ENCODE measurements at regions not wholly inside any gene's neighbourhood (a gene's known extent, or its start where the extent isn't known, plus 50 kb on each side); places are given as distances from the start of the nearest gene placed in this dataset.

DNA sequence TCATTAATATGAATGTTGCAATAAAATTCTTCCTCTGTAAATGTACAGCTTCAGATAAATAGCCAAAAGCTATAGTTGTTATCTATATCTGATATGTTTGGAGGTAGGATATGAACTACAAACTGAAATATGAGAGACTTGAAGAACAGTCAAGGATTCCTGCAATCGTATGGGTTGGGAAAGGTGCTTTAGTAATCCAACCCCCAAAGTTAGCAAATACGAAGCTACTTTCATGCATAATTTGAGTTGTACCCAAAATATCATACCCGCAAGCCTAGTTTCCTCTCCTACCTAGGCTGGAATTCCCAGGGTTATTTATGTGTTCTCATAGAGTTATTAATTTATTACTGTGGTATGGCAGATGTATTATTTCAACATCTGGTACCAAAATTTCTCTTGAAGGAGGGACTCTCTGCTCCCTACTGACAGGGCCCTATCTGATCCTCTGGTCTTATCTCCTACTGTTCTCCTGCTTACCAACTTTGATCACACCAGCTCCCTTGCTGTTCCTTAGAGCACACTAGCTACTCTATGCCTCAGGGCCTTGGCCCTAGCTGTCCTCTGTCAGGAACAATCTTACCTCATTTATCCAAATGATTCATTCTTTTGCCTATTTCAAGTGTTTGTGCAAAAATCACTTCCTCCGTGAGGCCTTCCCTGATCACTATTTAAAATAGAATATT, 140.4 kb upstream of the CCDC54 start:
- no peak overlapping the region for H3K27ac ChIP-seq (ENCODE audit: insufficient read depth, low read depth, low read length, poor library complexity, severe bottlenecking)
- no peaks in the 10 kb centered on the region for H3K36me3 ChIP-seq (ENCODE audit: control insufficient read depth, insufficient read depth, low read length)
- no peaks in the 10 kb centered on the region for H3K4me1 ChIP-seq (ENCODE audit: control insufficient read depth, insufficient read depth, low read length)
- H3K27me3 ChIP-seq (ENCODE audit: control insufficient read depth, insufficient read depth, low read length, poor library complexity, severe bottlenecking) = peaks cover 10% of the 10 kb centered on the region
- no peaks in the 10 kb centered on the region for H3K9me3 ChIP-seq (ENCODE audit: control insufficient read depth, low read length)
- 90 to 98% methylated on average over 3 to 4 of the region's 4 CpGs for WGBS, 2 experiments
- no peak overlapping the region for H3K4me3 ChIP-seq (ENCODE audit: insufficient read depth, low read depth, low read length)

DNA sequence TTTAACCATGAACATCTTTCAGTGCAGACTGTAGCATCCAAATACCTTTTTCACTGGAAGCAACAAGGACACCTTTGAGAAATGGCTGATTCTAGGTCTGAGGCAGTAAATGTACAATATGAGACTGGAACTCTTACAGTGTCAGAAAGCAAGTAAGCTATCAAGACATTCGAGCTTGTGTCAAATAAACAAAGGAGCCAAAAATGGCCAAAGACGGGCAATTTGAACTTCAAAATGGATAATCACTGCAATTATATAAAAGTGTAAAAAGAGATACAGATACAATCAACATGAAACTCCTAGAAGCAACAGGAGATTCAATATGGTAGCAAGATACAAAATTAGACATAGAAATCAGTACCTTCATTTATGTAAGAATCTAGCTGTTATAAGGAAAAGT, 138.5 kb upstream of the CCDC54 start:
- Histone ChIP-seq H3K4me3 (ENCODE audit: insufficient read depth, low read depth, low read length) (no peak overlapping the region), H3K27me3 (ENCODE audit: control insufficient read depth, insufficient read depth, low read length, poor library complexity, severe bottlenecking) (peaks cover 10% of the 10 kb centered on the region), H3K9me3 (ENCODE audit: control insufficient read depth, low read length) (no peaks in the 10 kb centered on the region), H3K27ac (ENCODE audit: insufficient read depth, low read depth, low read length, poor library complexity, severe bottlenecking) (no peak overlapping the region), H3K4me1 (ENCODE audit: control insufficient read depth, insufficient read depth, low read length) (no peaks in the 10 kb centered on the region), H3K36me3 (ENCODE audit: control insufficient read depth, insufficient read depth, low read length) (no peaks in the 10 kb centered on the region)
- WGBS, 2 experiments = 80 to 92% methylated on average over 1 to 2 of the region's 2 CpGs

DNA sequence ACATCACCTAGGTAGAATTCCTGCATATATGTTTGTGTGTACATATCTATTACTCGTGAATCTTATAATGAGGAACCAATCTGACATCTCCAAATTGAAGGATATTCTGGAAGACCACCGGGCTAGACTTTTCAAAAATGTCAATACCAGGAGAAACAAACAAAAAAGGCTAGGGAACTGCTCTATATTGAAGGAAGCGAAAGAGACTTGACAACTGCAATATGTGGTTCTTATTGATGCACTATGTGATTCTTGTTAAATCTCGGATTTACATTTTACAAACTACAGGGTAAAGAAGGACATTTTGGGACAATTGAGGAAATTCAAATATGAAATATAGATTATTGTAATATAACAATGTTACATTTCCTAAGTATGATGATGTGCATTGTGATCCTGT, 137.5 kb upstream of the CCDC54 start:
- WGBS, 2 experiments = 69 to 88% methylated on average over 3 to 4 of the region's 4 CpGs
- no peak overlapping the region for H3K4me3 ChIP-seq (ENCODE audit: insufficient read depth, low read depth, low read length)
- no peaks in the 10 kb centered on the region for H3K36me3 ChIP-seq (ENCODE audit: control insufficient read depth, insufficient read depth, low read length)

DNA sequence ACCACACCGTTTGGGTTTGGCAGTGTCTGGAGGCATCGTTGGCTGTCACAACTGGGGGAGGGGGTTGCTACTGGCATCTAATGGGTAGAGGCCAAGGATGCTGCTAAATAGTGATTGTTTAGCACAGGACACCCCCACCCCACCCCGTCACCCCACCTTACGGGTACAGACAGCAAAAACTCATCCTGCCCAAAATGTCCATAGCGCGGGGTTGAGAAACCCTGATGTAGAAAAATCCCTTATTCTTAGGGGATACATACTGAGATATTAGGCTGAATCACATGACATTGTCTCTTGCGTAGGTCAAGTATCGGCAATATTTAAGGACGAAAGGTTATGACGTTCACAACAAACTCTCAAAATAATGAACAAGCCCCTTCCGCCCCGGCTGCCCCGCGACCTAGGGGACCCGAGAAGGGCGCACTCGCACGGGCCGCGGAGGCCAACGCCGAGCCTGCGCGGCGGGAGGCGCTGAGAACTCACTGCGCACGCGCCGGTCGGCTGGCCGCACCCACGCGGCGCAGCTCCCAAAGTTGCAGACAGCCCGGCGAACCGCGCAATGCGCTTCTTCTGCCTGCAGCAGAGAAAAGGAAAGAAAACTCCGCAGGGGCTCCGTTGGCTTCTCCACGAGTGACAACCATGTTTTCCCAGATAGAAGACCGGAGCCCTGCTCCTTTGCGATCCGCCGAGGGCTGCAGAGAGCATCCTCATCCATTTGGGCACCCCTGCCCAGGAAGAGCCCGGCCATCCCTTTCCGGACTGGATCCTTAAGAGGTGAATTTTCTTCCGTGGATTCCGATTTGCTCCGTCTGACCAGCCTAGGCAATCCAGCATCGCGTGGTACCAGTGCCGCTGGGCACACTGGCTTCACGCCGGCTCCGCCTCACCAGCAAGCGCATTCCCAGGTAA, 136.8 kb upstream of the CCDC54 start:
- no peaks in the 10 kb centered on the region for H3K4me1 ChIP-seq (ENCODE audit: control insufficient read depth, insufficient read depth, low read length)
- no peak overlapping the region for H3K27ac ChIP-seq (ENCODE audit: insufficient read depth, low read depth, low read length, poor library complexity, severe bottlenecking)
- 2% methylated on average over 55 to 57 of the region's 59 CpGs for WGBS, 2 experiments
- H3K36me3 ChIP-seq (ENCODE audit: control insufficient read depth, insufficient read depth, low read length) = no peaks in the 10 kb centered on the region
- peaks cover 10% of the 10 kb centered on the region for H3K27me3 ChIP-seq (ENCODE audit: control insufficient read depth, insufficient read depth, low read length, poor library complexity, severe bottlenecking)
- H3K9me3 ChIP-seq (ENCODE audit: control insufficient read depth, low read length) = no peaks in the 10 kb centered on the region
- H3K4me3 ChIP-seq (ENCODE audit: insufficient read depth, low read depth, low read length) = peak overlapping the region; percentile 70

More for the DNA sequence above, 137.5 kb upstream of the CCDC54 start:
- Histone ChIP-seq H3K27ac (ENCODE audit: insufficient read depth, low read depth, low read length, poor library complexity, severe bottlenecking) (no peak overlapping the region), H3K4me1 (ENCODE audit: control insufficient read depth, insufficient read depth, low read length) (no peaks in the 10 kb centered on the region), H3K27me3 (ENCODE audit: control insufficient read depth, insufficient read depth, low read length, poor library complexity, severe bottlenecking) (peaks cover 10% of the 10 kb centered on the region), H3K9me3 (ENCODE audit: control insufficient read depth, low read length) (no peaks in the 10 kb centered on the region)

DNA sequence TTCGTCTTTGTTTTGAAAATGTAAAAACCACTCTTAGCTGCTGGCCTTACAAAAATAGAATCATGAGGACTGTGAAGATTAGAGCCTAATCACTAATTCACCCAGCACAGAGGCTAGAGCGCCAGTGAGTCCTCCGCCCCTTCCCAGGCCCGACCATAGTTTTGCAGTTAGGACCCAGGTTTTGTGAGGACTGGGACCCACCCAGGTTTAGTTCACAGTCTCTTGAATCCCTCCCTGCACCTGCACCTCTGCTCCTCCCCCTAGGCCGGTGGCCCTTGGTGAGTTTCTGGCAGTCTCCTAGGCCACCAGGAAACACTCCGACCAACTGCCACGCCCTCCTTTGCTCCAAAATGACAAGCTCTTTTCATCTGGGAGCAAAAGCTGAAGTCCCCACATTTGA, 136.0 kb upstream of the CCDC54 start:
- no peak overlapping the region for H3K27ac ChIP-seq (ENCODE audit: insufficient read depth, low read depth, low read length, poor library complexity, severe bottlenecking)
- no peaks in the 10 kb centered on the region for H3K9me3 ChIP-seq (ENCODE audit: control insufficient read depth, low read length)
- H3K36me3 ChIP-seq (ENCODE audit: control insufficient read depth, insufficient read depth, low read length) = no peaks in the 10 kb centered on the region
- H3K4me3 ChIP-seq (ENCODE audit: insufficient read depth, low read depth, low read length) = peak overlapping the region; percentile 70
- WGBS, 2 experiments = 11 to 16% methylated on average over 6 to 7 of the region's 7 CpGs
- H3K4me1 ChIP-seq (ENCODE audit: control insufficient read depth, insufficient read depth, low read length) = no peaks in the 10 kb centered on the region
- H3K27me3 ChIP-seq (ENCODE audit: control insufficient read depth, insufficient read depth, low read length, poor library complexity, severe bottlenecking) = peaks cover 10% of the 10 kb centered on the region

DNA sequence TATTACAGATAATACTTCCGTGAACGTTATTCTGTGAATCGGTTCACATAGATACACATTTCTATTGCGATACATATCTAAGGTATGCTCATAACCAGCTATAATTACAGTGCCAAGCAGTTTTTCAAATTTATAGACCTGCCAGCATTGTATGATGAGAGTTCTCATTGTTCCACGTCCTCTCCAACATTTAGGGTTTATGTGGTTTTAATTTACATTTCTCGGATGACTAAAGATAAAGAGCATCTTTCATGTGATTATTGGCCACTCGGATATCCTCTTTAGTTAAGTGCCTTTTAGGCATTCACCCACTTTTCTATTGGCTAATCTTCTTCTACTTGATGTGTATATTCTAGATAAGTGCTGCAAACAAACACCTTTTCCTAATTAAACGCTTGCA, 134.7 kb upstream of the CCDC54 start:
- no peak overlapping the region for H3K27ac ChIP-seq (ENCODE audit: insufficient read depth, low read depth, low read length, poor library complexity, severe bottlenecking)
- H3K4me1 ChIP-seq (ENCODE audit: control insufficient read depth, insufficient read depth, low read length) = no peaks in the 10 kb centered on the region
- H3K27me3 ChIP-seq (ENCODE audit: control insufficient read depth, insufficient read depth, low read length, poor library complexity, severe bottlenecking) = peaks cover 10% of the 10 kb centered on the region
- 97 to 98% methylated on average over 7 of the region's 8 CpGs for WGBS, 2 experiments
- no peaks in the 10 kb centered on the region for H3K9me3 ChIP-seq (ENCODE audit: control insufficient read depth, low read length)
- H3K4me3 ChIP-seq (ENCODE audit: insufficient read depth, low read depth, low read length) = no peak overlapping the region
- H3K36me3 ChIP-seq (ENCODE audit: control insufficient read depth, insufficient read depth, low read length) = no peaks in the 10 kb centered on the region

DNA sequence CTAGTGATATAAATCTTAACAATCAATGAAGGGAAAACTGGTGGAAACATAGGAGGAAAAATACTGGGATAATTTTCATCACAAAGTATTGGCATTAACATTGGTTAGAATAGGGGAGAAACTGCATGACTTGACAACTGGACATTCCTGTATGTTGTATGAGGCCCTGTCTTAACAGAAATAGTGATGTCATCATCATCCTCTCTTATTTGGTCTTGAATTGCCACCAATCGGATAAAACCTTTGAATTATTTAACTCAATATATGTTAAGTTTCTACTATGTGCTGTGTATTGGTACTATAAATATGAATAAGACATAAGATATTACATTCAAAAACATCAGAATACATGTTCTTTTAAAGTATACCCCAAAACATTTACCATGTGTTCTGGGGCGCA, 130.1 kb upstream of the CCDC54 start:
- no peak overlapping the region for H3K27ac ChIP-seq (ENCODE audit: insufficient read depth, low read depth, low read length, poor library complexity, severe bottlenecking)
- H3K4me1 ChIP-seq (ENCODE audit: control insufficient read depth, insufficient read depth, low read length) = no peaks in the 10 kb centered on the region
- H3K36me3 ChIP-seq (ENCODE audit: control insufficient read depth, insufficient read depth, low read length) = no peaks in the 10 kb centered on the region
- H3K4me3 ChIP-seq (ENCODE audit: insufficient read depth, low read depth, low read length) = no peak overlapping the region
- H3K27me3 ChIP-seq (ENCODE audit: control insufficient read depth, insufficient read depth, low read length, poor library complexity, severe bottlenecking) = no peaks in the 10 kb centered on the region
- H3K9me3 ChIP-seq (ENCODE audit: control insufficient read depth, low read length) = no peaks in the 10 kb centered on the region
- 100% methylated on average over 1 of the region's 2 CpGs; no CpG with 5 or more reads in 1 of the 2 experiments for WGBS, 2 experiments

DNA sequence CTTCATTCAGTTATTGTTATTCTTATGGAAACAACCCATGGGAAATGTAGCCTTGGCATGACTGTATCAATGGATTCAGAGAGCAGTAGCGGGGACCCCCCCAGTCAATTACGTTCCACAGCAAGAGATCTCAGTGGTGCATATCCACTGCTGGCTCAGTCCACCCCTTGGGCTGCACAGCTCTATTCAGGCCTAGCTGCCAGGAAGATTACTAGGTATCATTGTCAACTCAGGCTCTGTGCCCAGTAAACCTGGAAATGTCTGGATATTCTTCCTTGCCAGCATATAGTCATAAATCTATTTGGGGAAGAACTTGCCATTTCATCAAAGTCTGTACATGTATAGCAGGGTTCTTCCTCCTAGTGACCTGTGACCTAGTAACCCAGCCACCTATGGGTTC, 128.1 kb upstream of the CCDC54 start:
- no peak overlapping the region for H3K27ac ChIP-seq (ENCODE audit: insufficient read depth, low read depth, low read length, poor library complexity, severe bottlenecking)
- H3K4me1 ChIP-seq (ENCODE audit: control insufficient read depth, insufficient read depth, low read length) = no peaks in the 10 kb centered on the region
- no peaks in the 10 kb centered on the region for H3K27me3 ChIP-seq (ENCODE audit: control insufficient read depth, insufficient read depth, low read length, poor library complexity, severe bottlenecking)
- WGBS, 2 experiments = 94 to 96% methylated on average over 2 of the region's 2 CpGs
- H3K4me3 ChIP-seq (ENCODE audit: insufficient read depth, low read depth, low read length) = no peak overlapping the region
- no peaks in the 10 kb centered on the region for H3K9me3 ChIP-seq (ENCODE audit: control insufficient read depth, low read length)
- no peaks in the 10 kb centered on the region for H3K36me3 ChIP-seq (ENCODE audit: control insufficient read depth, insufficient read depth, low read length)

DNA sequence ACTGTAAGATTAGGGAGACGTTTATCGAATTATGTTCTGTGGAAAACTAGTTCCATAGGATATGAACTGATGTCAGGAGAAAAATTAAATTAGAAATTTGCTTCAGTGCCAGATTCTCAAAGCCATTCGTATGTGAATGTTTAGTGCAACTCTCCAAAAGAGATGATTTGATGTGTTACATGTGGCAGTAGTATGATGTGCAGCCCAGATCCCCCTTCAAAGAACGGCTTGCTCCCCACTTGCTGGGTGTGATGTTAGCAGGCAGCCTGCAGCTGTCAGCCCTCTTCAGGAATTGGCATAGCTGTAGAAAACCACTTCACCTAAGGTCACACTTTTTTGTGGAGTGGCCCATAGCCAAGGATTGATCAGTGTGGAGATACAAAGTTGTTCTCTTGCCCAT, 127.0 kb upstream of the CCDC54 start:
- H3K27me3 ChIP-seq (ENCODE audit: control insufficient read depth, insufficient read depth, low read length, poor library complexity, severe bottlenecking) = no peaks in the 10 kb centered on the region
- WGBS, 2 experiments = 94 to 98% methylated on average over 4 of the region's 4 CpGs
- no peaks in the 10 kb centered on the region for H3K4me1 ChIP-seq (ENCODE audit: control insufficient read depth, insufficient read depth, low read length)
- no peak overlapping the region for H3K4me3 ChIP-seq (ENCODE audit: insufficient read depth, low read depth, low read length)
- no peaks in the 10 kb centered on the region for H3K36me3 ChIP-seq (ENCODE audit: control insufficient read depth, insufficient read depth, low read length)
- H3K27ac ChIP-seq (ENCODE audit: insufficient read depth, low read depth, low read length, poor library complexity, severe bottlenecking) = no peak overlapping the region
- H3K9me3 ChIP-seq (ENCODE audit: control insufficient read depth, low read length) = no peaks in the 10 kb centered on the region

DNA sequence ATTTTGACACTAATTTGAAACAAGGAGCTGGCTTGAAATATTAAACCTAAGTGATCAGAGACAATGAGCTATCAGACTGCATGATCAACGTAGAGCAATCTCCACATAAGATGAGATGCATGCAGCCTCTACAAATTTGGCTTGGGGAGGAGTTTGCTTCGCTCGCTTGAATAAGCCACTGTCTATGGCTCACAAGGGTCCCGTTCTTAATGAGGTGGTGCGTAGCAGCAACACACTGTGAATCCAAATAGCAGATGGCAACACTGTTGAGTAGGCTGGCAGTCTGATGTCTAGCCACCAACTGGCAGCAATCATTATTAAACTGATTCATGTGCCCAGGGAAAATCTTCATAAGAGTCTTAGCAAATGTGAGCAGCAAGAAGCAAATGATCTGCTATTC, 125.4 kb upstream of the CCDC54 start:
- Histone ChIP-seq H3K36me3 (ENCODE audit: control insufficient read depth, insufficient read depth, low read length) (no peaks in the 10 kb centered on the region), H3K27me3 (ENCODE audit: control insufficient read depth, insufficient read depth, low read length, poor library complexity, severe bottlenecking) (no peaks in the 10 kb centered on the region), H3K9me3 (ENCODE audit: control insufficient read depth, low read length) (no peaks in the 10 kb centered on the region), H3K4me1 (ENCODE audit: control insufficient read depth, insufficient read depth, low read length) (no peaks in the 10 kb centered on the region), H3K4me3 (ENCODE audit: insufficient read depth, low read depth, low read length) (no peak overlapping the region), H3K27ac (ENCODE audit: insufficient read depth, low read depth, low read length, poor library complexity, severe bottlenecking) (no peak overlapping the region)
- 91 to 95% methylated on average over 5 of the region's 5 CpGs for WGBS, 2 experiments
